Adrenal gland (tissue), 9 donors: ENCODE measurements at regions not wholly inside any gene's neighbourhood (a gene's known extent, or its start where the extent isn't known, plus 50 kb on each side); places are given as distances from the start of the nearest gene placed in this dataset.
A peak's percentile ranks its signal among the peaks of the same experiment; 100 is the strongest.

Experiments
- DNase-seq, 7 donors: peaks; one replicate each; pipeline ENCODE4 v3.0.0-alpha.2; 2019 to 2020
- H3K27ac ChIP-seq, 5 donors: fragments of 200-600 bp; sonication (generic) in 4 of 5; 1 replicate in 3 of 5; 2 replicates in 2 of 5; pipeline versions ENCODE4 v1.5.1 to v1.8.0; 2016 to 2020; ENCODE audit warnings: mild to moderate bottlenecking in 1 of 5
- H3K27me3 ChIP-seq: fragments of 200-600 bp; 2 replicates; pipeline ENCODE4 v1.8.0; 2021
- H3K36me3 ChIP-seq, 2 donors: fragments of 200-600 bp; replicated peaks in 1 of 2; 1 replicate in 1 of 2; 2 replicates in 1 of 2; pipeline versions ENCODE4 v1.5.1 to v1.8.0; 2018 to 2022
- H3K4me1 ChIP-seq, 2 donors: fragments of 200-600 bp; replicated peaks in 1 of 2; 1 replicate in 1 of 2; 2 replicates in 1 of 2; pipeline versions ENCODE4 v1.5.1 to v1.8.0; 2018 to 2021
- H3K4me3 ChIP-seq, 4 donors: fragments of 200-600 bp; sonication (generic) in 3 of 4; one replicate each; pipeline ENCODE4 v1.5.1; 2016 to 2018
- H3K9me3 ChIP-seq, 3 donors: fragments of 200-600 bp; sonication (generic) in 1 of 3; replicated peaks in 1 of 3; 1 replicate in 2 of 3; 2 replicates in 1 of 3; pipeline versions ENCODE4 v1.5.1 to v1.8.0; 2016 to 2021
- POLR2A ChIP-seq, 2 donors: fragments of 450-650 bp; IDR thresholded peaks; one replicate each; pipeline ENCODE4 v1.6.1; 2017; ENCODE audit warnings: antibody characterized with exemption in 2 of 2, mild to moderate bottlenecking in 2 of 2, moderate library complexity in 1 of 2
- WGBS, 4 donors: extraction: QIAGEN DNeasy Blood & Tissue Kit in 2 of 4; methylation state at CpG; one replicate each; pipeline versions ENCODE4 v1.1.5 to v1.1.7; 2013 to 2017; 5-methylcytosine and 5-hydroxymethylcytosine counted together
- intact Hi-C, 2 donors: fragments of 100-400 bp; cut with DNase I; formaldehyde crosslinking; loops; one replicate each; pipeline versions ENCODE4 v1.14.1 to v1.15.0; 2022 to 2023
- TF ChIP-seq, protein P1 (sequence below), 6 experiments: fragments of 450-650 bp in 4 of 6; fragments of 200-600 bp in 2 of 6; sonication (generic) in 1 of 6; IDR thresholded peaks; 1 replicate in 5 of 6; 2 replicates in 1 of 6; pipeline versions ENCODE4 v1.5.1 to v1.8.0; 2016 to 2021; ENCODE audit warnings: antibody characterized with exemption in 6 of 6, mild to moderate bottlenecking in 2 of 6, moderate library complexity in 1 of 6
- donor health status: healthy with polysubstance abuse.
- donor health status: Bipolar disorder and iron deficiency.
- donor health status: DM: yes; HTN: yes; CAD: no.
- donor health status: DM: no; HTN: no; CAD: no.
- donor health status: DM: no; HTN: no; CAD: no.

GRCh38 chr1:234975122-234975940 is 153.3 kb downstream of the TOMM20 start:
- H3K4me1 ChIP-seq: peaks cover 59 to 76% of the 10 kb centered on the region in 2 donors
- peak overlapping the region; percentile 51 to 99 (median 94) for H3K27ac ChIP-seq
- 64 to 71% (median 69%) methylated on average over 11 of the region's 11 CpGs for WGBS, 4 donors
- intact Hi-C loops: loop anchor here (5.0 to 10.0 kb wide), 3 partner anchors 107 to 363 kb away; partner anchors contain the start of gene IRF2BP2 (in 1 of the 2)
- no peak overlapping the region for H3K4me3 ChIP-seq
- TF ChIP-seq POLR2A (IDR thresholded peaks at IDR 0.05): peak in 1 of 2 donors; percentile 37
- TF ChIP-seq, protein P1, sequence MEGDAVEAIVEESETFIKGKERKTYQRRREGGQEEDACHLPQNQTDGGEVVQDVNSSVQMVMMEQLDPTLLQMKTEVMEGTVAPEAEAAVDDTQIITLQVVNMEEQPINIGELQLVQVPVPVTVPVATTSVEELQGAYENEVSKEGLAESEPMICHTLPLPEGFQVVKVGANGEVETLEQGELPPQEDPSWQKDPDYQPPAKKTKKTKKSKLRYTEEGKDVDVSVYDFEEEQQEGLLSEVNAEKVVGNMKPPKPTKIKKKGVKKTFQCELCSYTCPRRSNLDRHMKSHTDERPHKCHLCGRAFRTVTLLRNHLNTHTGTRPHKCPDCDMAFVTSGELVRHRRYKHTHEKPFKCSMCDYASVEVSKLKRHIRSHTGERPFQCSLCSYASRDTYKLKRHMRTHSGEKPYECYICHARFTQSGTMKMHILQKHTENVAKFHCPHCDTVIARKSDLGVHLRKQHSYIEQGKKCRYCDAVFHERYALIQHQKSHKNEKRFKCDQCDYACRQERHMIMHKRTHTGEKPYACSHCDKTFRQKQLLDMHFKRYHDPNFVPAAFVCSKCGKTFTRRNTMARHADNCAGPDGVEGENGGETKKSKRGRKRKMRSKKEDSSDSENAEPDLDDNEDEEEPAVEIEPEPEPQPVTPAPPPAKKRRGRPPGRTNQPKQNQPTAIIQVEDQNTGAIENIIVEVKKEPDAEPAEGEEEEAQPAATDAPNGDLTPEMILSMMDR (IDR thresholded peaks at IDR 0.05): no peak
- H3K27me3 ChIP-seq: no peaks in the 10 kb centered on the region
- no peaks in the 10 kb centered on the region for H3K9me3 ChIP-seq
- peak in 5 of 7 donors; percentile 51 to 85 (median 81) for DNase-seq
- H3K36me3 ChIP-seq: no peaks in the 10 kb centered on the region

DNA sequence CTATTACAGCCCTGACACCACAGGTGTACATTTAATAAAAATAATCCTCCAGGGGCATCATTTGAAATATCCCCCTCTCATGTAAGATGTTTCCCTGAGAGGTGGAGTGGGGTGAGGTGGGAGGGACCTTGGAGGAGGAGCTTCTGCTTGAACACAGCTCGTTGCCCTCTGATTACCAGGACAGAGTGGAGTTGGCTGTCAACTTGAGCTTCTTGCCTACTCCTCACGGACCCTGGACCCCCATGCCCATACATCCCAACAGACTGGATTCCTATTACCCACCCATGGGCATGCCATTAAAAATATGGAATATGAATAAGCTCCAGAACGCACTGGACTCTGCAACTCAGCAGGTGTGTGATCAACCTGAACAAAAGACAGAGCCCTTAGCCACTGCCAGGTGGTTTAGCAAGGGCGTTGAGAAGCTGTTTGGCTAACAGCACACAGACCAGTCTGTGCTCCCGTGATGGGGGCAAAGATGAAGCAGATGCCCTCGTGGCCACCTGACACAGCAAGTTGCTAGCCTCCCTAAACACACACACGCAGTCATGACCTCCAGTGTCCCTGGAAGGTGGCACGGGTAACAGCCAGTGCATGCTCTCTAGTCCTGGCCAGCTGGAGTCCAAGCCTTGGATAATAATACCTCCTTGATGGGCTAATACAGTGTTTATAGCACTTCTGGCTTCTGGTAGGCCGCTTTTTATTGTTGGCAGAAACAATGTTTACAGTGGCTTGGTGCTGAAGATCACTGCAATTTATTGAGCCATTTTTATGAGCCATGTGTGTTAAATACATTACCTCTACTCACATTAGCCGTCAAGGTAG is 155.0 kb downstream of the TOMM20 start:
- H3K4me1 ChIP-seq: peaks cover 53 to 76% of the 10 kb centered on the region in 2 donors
- no peaks in the 10 kb centered on the region for H3K27me3 ChIP-seq
- H3K36me3 ChIP-seq: no peaks in the 10 kb centered on the region
- peak in 2 of 7 donors; percentile 12 to 47 for DNase-seq
- no peak overlapping the region for H3K4me3 ChIP-seq
- H3K9me3 ChIP-seq: no peaks in the 10 kb centered on the region
- no peak for TF ChIP-seq POLR2A (IDR thresholded peaks at IDR 0.05)
- TF ChIP-seq, protein P1 (IDR thresholded peaks at IDR 0.05): no peak
- H3K27ac ChIP-seq: peak overlapping the region in 2 of 5 donors; percentile 98 to 99
- intact Hi-C loops: loop anchor here in 1 of 2 donors (10.0 kb wide), 1 partner anchor 249 kb away; no protein-coding TSS in a partner anchor
- 88 to 96% (median 92%) methylated on average over 6 to 10 of the region's 10 CpGs for WGBS, 4 donors

GRCh38 chr1:234972411-234973191 is 156.0 kb downstream of the TOMM20 start:
- peak overlapping the region in 3 of 5 donors; percentile 54 to 97 (median 92) for H3K27ac ChIP-seq
- WGBS, 4 donors: 72 to 83% (median 81%) methylated on average over 15 to 19 of the region's 19 CpGs
- DNase-seq: peak in 3 of 7 donors; percentile 12 to 53 (median 16)
- TF ChIP-seq, protein P1 (IDR thresholded peaks at IDR 0.05): no peak
- TF ChIP-seq POLR2A (IDR thresholded peaks at IDR 0.05): no peak
- peaks cover 43 to 67% of the 10 kb centered on the region in 2 donors for H3K4me1 ChIP-seq
- no peaks in the 10 kb centered on the region for H3K27me3 ChIP-seq
- intact Hi-C loops: loop anchor here in 1 of 2 donors (10.0 kb wide), 1 partner anchor 248 kb away; no protein-coding TSS in a partner anchor
- no peaks in the 10 kb centered on the region for H3K36me3 ChIP-seq
- no peak overlapping the region for H3K4me3 ChIP-seq
- H3K9me3 ChIP-seq: no peaks in the 10 kb centered on the region
